ENCODE measurements at regions not wholly inside any gene's neighbourhood (a gene's known extent, or its start where the extent isn't known, plus 50 kb on each side); places are given as distances from the start of the nearest gene placed in this dataset.
"Not testable (repeated sequence)": the region's sequence is repeated elsewhere in the genome, so short reads cannot be mapped to it uniquely, and the experiment has no call there.

DNA sequence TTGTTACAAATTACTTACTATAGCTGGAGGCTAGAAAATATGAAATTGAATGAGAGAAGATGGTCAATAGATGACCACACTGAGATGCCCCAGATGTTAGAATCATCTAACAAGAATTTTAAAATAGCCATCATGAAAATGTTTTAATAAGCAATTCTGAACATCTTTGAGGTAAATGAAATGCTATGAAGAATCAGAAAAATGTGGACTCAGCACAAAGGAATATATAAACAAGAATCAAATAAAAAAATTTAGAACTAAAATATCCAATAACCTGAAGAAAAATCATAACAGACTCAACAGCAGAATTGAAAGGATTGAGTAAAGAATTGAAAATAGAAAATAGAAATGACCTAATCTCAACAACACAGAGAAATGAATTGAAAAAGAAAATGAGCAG lies 248.5 kb downstream of the PRDM9 start:
- Histone ChIP-seq H3K9me3 (no peaks in the 10 kb centered on the region), H3K4me1 (no peaks in the 10 kb centered on the region), H3K27me3 (no peaks in the 10 kb centered on the region), H3K36me3 (no peaks in the 10 kb centered on the region), H3K4me3 (no peak overlapping the region), H3K27ac (no peak overlapping the region)
- ATAC-seq (no peak), DNase-seq (no peak)
- TF ChIP-seq, protein P1, sequence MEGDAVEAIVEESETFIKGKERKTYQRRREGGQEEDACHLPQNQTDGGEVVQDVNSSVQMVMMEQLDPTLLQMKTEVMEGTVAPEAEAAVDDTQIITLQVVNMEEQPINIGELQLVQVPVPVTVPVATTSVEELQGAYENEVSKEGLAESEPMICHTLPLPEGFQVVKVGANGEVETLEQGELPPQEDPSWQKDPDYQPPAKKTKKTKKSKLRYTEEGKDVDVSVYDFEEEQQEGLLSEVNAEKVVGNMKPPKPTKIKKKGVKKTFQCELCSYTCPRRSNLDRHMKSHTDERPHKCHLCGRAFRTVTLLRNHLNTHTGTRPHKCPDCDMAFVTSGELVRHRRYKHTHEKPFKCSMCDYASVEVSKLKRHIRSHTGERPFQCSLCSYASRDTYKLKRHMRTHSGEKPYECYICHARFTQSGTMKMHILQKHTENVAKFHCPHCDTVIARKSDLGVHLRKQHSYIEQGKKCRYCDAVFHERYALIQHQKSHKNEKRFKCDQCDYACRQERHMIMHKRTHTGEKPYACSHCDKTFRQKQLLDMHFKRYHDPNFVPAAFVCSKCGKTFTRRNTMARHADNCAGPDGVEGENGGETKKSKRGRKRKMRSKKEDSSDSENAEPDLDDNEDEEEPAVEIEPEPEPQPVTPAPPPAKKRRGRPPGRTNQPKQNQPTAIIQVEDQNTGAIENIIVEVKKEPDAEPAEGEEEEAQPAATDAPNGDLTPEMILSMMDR (IDR thresholded peaks at IDR 0.05) = no peak
- TF ChIP-seq POLR2A (IDR thresholded peaks at IDR 0.05) = no peak
- intact Hi-C loops (cut with DNase I) = no loop called here

DNA sequence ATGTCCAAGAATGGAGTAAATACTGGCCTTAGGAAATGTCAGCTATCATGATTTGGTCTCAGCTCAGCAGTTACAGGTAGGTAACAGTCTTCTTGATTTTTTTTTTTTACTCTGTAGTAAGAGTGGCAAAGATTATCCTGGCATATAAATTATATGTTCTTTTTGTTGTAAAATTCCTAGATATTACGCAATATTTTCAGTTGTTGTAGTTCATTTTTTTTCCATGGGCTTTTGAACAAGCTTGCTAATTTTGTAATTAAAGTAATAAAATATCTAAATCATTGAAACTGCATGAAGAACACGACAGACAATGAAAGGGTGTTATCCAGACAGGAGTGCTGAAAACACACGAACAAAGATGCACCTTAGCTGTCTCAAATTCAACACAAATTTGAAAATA lies 249.4 kb downstream of the PRDM9 start:
- Histone ChIP-seq H3K4me1 (no peaks in the 10 kb centered on the region), H3K36me3 (no peaks in the 10 kb centered on the region), H3K27me3 (no peaks in the 10 kb centered on the region), H3K27ac (no peak overlapping the region), H3K4me3 (no peak overlapping the region), H3K9me3 (no peaks in the 10 kb centered on the region)
- ATAC-seq (no peak), DNase-seq (no peak)
- TF ChIP-seq, protein P1 (IDR thresholded peaks at IDR 0.05) = no peak
- no peak for TF ChIP-seq POLR2A (IDR thresholded peaks at IDR 0.05)
- 68 to 76% (median 74%) methylated on average over 3 of the region's 3 CpGs for WGBS, 4 donors
- intact Hi-C loops (cut with DNase I) = no loop called here

DNA sequence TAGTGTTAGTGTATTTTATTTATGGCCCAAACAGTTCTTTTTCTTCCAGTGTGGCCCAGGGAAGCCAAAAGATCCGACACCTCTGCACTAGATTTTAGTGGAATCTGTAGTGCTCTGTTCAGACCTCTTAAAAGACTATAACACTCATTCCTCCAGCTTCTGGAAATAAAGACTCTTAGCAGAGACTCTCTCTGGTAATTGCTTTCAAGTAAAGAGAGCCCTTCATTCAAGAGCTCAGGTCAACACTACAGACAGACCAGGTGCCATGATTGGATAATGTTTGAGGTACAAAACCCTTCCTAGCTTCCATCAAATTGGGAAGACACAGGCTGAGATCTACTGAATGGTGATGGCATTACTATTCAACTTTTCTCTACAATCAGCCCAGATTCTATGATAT lies 255.8 kb downstream of the PRDM9 start:
- no peaks in the 10 kb centered on the region for H3K4me1 ChIP-seq
- 51 to 61% (median 57%) methylated on average over 1 of the region's 1 CpG for WGBS, 4 donors
- no peaks in the 10 kb centered on the region for H3K36me3 ChIP-seq
- intact Hi-C loops (cut with DNase I) = no loop called here
- no peaks in the 10 kb centered on the region for H3K9me3 ChIP-seq
- H3K27ac ChIP-seq = no peak overlapping the region
- no peak for ATAC-seq
- no peaks in the 10 kb centered on the region for H3K27me3 ChIP-seq
- TF ChIP-seq POLR2A (IDR thresholded peaks at IDR 0.05) = no peak
- no peak for DNase-seq
- no peak overlapping the region for H3K4me3 ChIP-seq

DNA sequence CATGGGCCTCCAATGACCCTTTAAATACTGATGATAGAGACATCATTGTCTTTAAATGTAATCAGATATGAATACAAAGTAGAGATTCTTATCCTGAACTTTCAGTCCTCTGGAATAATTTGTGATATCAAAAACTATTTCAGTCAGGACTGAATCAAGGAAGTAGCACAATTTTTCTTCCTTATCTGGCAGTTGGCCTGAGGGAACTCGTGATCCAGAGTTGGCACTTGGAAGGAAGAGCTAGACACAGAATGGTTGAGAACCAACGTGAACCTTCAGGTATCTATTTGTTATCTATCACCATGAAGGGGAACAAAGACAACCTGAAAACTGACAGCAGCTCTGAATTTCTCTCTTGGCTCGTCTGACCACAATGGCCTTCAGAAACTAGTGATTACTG lies 269.3 kb downstream of the PRDM9 start:
- no peak overlapping the region for H3K4me3 ChIP-seq
- ATAC-seq (no peak), DNase-seq (no peak)
- WGBS, 4 donors = 46 to 49% (median 48%) methylated on average over 3 of the region's 3 CpGs
- H3K36me3 ChIP-seq = no peaks in the 10 kb centered on the region
- no peaks in the 10 kb centered on the region for H3K27me3 ChIP-seq
- no peaks in the 10 kb centered on the region for H3K9me3 ChIP-seq
- TF ChIP-seq, protein P1 (IDR thresholded peaks at IDR 0.05) = no peak
- no peak for TF ChIP-seq POLR2A (IDR thresholded peaks at IDR 0.05)
- H3K27ac ChIP-seq = no peak overlapping the region
- no peaks in the 10 kb centered on the region for H3K4me1 ChIP-seq
- intact Hi-C loops (cut with DNase I) = no loop called here

DNA sequence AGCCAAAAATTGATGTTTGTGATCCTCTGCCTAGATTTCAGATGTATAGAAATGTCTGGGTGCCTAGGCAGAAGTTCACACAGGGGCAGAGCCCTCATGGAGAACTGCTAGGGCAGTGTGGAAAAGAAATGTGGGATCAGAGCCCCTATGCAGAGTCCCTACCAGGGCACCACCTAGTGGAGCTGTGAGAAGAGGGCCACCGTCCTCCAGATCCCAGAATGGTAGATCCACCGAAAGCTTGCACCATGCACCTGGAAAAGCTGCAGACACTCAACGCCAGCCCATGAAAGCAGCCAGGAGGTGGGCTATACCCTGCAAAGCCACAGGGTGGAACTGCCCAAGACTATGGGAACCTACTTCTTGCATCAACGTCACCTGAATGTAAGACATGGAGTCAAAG lies 292.9 kb downstream of the PRDM9 start:
- H3K27me3 ChIP-seq; H3K4me3 ChIP-seq; H3K36me3 ChIP-seq; intact Hi-C loops (cut with DNase I); H3K27ac ChIP-seq; DNase-seq; H3K4me1 ChIP-seq; H3K9me3 ChIP-seq; ATAC-seq: not testable (repeated sequence)
- 77 to 86% (median 83%) methylated on average over 3 to 4 of the region's 4 CpGs for WGBS, 4 donors

Data from heart left ventricle (tissue), 16 donors.